ENCODE measurements at regions not wholly inside any gene's neighbourhood (a gene's known extent, or its start where the extent isn't known, plus 50 kb on each side); places are given as distances from the start of the nearest gene placed in this dataset.

GRCh38 chr3:22606461-22606860 is 596.7 kb upstream of the UBE2E2 start:
- Histone ChIP-seq H3K23ac (ENCODE audit: insufficient read length) (no peak overlapping the region), H3K4me1 (replicated peaks in 1 of 4; ENCODE audit: control insufficient read depth in 3 of 4, insufficient read depth in 4 of 4, low read length in 3 of 4) (no peaks in the 10 kb centered on the region), H2AK5ac (ENCODE audit: low read depth, low read length) (no peak overlapping the region), H2BK15ac (ENCODE audit: low read length) (no peak overlapping the region), H2AFZ (ENCODE audit: low read length) (no peak overlapping the region), H3K36me3 (ENCODE audit: control insufficient read depth in 2 of 4, insufficient read depth in 4 of 4, low read length in 3 of 4) (no peaks in the 10 kb centered on the region), H4K20me1 (replicated peaks in 1 of 2; ENCODE audit: control insufficient read depth in 1 of 2, insufficient read depth in 2 of 2, low read length in 2 of 2) (no peaks in the 10 kb centered on the region), H4K8ac (ENCODE audit: extremely low read depth, insufficient read depth, low read length) (no peak overlapping the region), H4K5ac (ENCODE audit: insufficient read length, low read depth, low read length) (no peak overlapping the region), H3K56ac (replicated peaks; ENCODE audit: insufficient read length, low read depth, low read length) (no peak overlapping the region), H2BK20ac (ENCODE audit: low read length) (no peak overlapping the region), H2BK5ac (ENCODE audit: low read depth, low read length) (no peak overlapping the region), H4K91ac (replicated peaks; ENCODE audit: insufficient read length, low read length) (no peak overlapping the region), H3K79me1 (ENCODE audit: low read depth, low read length) (no peaks in the 10 kb centered on the region), H3K9me3 (ENCODE audit: insufficient read depth in 2 of 2, low read depth in 1 of 2, low read length in 1 of 2) (no peaks in the 10 kb centered on the region), H3K9ac (replicated peaks in 1 of 4; ENCODE audit: extremely low read depth in 1 of 4, low read depth in 3 of 4, low read length in 3 of 4) (no peak overlapping the region), H2BK12ac (ENCODE audit: low read depth, low read length) (no peak overlapping the region), H3K4me3 (ENCODE audit: extremely low read depth in 1 of 4, insufficient read depth in 2 of 4, low read depth in 3 of 4, low read length in 4 of 4) (no peak overlapping the region), H3K4ac (replicated peaks; ENCODE audit: insufficient read length, low read depth, low read length) (no peak overlapping the region), H3K27me3 (replicated peaks in 1 of 4; ENCODE audit: control insufficient read depth in 3 of 4, extremely low read depth in 1 of 4, insufficient read depth in 3 of 4, low read length in 3 of 4) (no peaks in the 10 kb centered on the region), H3K27ac (ENCODE audit: low read depth, low read length) (no peak overlapping the region), H3K14ac (ENCODE audit: insufficient read length) (no peak overlapping the region), H2BK120ac (replicated peaks; ENCODE audit: low read depth, low read length) (no peak overlapping the region), H3K79me2 (ENCODE audit: control insufficient read depth in 1 of 2, insufficient read depth in 2 of 2, low read length in 2 of 2) (no peaks in the 10 kb centered on the region), H3K18ac (ENCODE audit: extremely low read depth, low read length) (no peak overlapping the region), H3K23me2 (ENCODE audit: low read depth, low read length) (no peaks in the 10 kb centered on the region), H3K4me2 (ENCODE audit: insufficient read depth in 1 of 2, low read depth in 2 of 2, low read length in 2 of 2) (no peak overlapping the region)
- no peak for DNase-seq (ENCODE audit: low read depth in 1 of 2, low spot score in 2 of 2)
- ChIA-PET CTCF (ENCODE audit: partially characterized antibody) (interaction anchor here (1.5 kb wide), 1 partner anchor 11 kb away, joined by 4 read pairs; no protein-coding TSS in a partner anchor), POLR2A (ENCODE audit: partially characterized antibody) (no interaction called here)
- no peak for FAIRE-seq
- WGBS, 2 experiments (ENCODE audit: extremely low coverage in 1 of 2, insufficient coverage in 1 of 2, insufficient read length in 1 of 2, insufficient replicate concordance in 2 of 2, low coverage in 1 of 2, low lambda C conversion rate in 2 of 2, missing lambda C conversion rate in 1 of 2) = 95% methylated on average over 5 of the region's 5 CpGs; no CpG with 5 or more reads in 1 of the 2 experiments
- TF ChIP-seq KDM4A (IDR thresholded peaks at IDR 0.05; ENCODE audit: low read depth, low read length, severe bottlenecking) = no peak
- no peak for TF ChIP-seq BACH1 (IDR thresholded peaks at IDR 0.05; ENCODE audit: low read length)
- no peak for TF ChIP-seq SAP30 (IDR thresholded peaks at IDR 0.05; ENCODE audit: insufficient read depth, insufficient replicate concordance, low read length)
- no peak for TF ChIP-seq BCL11A (IDR thresholded peaks at IDR 0.05; ENCODE audit: low read depth in 2 of 2, low read length in 2 of 2)
- no peak for TF ChIP-seq SIX5 (IDR thresholded peaks at IDR 0.05; ENCODE audit: low read depth, low read length)
- TF ChIP-seq RNF2 (IDR thresholded peaks at IDR 0.05; ENCODE audit: borderline replicate concordance, low read depth, low read length, missing control alignments, poor library complexity, severe bottlenecking) = no peak
- no peak for TF ChIP-seq SP4 (IDR thresholded peaks at IDR 0.05; ENCODE audit: low read length)
- no peak for TF ChIP-seq CREB1 (IDR thresholded peaks at IDR 0.05)
- no peak for TF ChIP-seq CBX8 (IDR thresholded peaks at IDR 0.05; ENCODE audit: borderline replicate concordance, low read depth, low read length)
- TF ChIP-seq CTCF (IDR thresholded peaks at IDR 0.05; ENCODE audit: control extremely low read depth in 1 of 3, insufficient read depth in 1 of 3, low read depth in 1 of 3, low read length in 3 of 3) = no peak
- TF ChIP-seq MAX (IDR thresholded peaks at IDR 0.05) = no peak
- TF ChIP-seq FOSL1 (IDR thresholded peaks at IDR 0.05; ENCODE audit: insufficient read depth, low read depth, low read length) = no peak

Measured in H1 (cell line).